A549 (cell line): ENCODE measurements at regions not wholly inside any gene's neighbourhood (a gene's known extent, or its start where the extent isn't known, plus 50 kb on each side); places are given as distances from the start of the nearest gene placed in this dataset.

Experiments
- CEBPB ChIP-seq, 2 experiments: fragments of >200 bp in 1 of 2; sonication (Bioruptor Twin) in 1 of 2; formaldehyde crosslinking in 1 of 2; IDR thresholded peaks; 2 replicates each; pipeline ENCODE4 v1.6.1; 2012 to 2016
- POLR2A ChIP-seq: IDR thresholded peaks from 2 replicates; pipeline ENCODE4 v1.6.1; 2012; ENCODE audit warnings: mild to moderate bottlenecking, low read length
- TF ChIP-seq, protein P1 (sequence below): fragments of >200 bp; sonication (Bioruptor Twin); formaldehyde crosslinking; IDR thresholded peaks from 3 replicates; pipeline ENCODE4 v1.5.1; 2016

DNA sequence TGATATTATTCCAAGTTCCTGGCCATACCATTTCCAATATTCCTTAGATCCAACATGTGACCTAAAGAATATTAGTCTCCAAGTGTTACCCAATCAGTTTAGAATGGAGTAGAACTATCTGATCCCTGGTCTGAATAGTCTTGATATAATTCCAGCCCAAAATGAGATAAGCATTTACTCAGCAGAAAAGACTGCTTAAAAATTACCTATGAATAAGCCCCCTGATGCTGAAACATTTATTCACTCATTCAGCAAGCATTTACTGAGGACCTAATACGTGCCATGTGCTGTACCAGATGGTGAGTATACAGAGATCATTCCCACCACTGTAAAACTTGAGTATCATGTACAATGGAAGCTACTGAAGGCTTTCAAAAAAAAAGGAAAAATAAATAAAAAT, 157.0 kb downstream of the FAM114A2 start:
- TF ChIP-seq POLR2A (no peak), CEBPB (IDR thresholded peaks at IDR 0.05) (no peak)
- TF ChIP-seq, protein P1, sequence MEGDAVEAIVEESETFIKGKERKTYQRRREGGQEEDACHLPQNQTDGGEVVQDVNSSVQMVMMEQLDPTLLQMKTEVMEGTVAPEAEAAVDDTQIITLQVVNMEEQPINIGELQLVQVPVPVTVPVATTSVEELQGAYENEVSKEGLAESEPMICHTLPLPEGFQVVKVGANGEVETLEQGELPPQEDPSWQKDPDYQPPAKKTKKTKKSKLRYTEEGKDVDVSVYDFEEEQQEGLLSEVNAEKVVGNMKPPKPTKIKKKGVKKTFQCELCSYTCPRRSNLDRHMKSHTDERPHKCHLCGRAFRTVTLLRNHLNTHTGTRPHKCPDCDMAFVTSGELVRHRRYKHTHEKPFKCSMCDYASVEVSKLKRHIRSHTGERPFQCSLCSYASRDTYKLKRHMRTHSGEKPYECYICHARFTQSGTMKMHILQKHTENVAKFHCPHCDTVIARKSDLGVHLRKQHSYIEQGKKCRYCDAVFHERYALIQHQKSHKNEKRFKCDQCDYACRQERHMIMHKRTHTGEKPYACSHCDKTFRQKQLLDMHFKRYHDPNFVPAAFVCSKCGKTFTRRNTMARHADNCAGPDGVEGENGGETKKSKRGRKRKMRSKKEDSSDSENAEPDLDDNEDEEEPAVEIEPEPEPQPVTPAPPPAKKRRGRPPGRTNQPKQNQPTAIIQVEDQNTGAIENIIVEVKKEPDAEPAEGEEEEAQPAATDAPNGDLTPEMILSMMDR: no peak
